Prostate gland (tissue), 2 donors: ENCODE measurements at regions not wholly inside any gene's neighbourhood (a gene's known extent, or its start where the extent isn't known, plus 50 kb on each side); places are given as distances from the start of the nearest gene placed in this dataset.

ENCODE experiments used
- CTCF ChIP-seq, 4 experiments: fragments of 200-600 bp in 2 of 4; fragments of 450-650 bp in 2 of 4; sonication (generic) in 2 of 4; IDR thresholded peaks; 1 replicate in 3 of 4; 2 replicates in 1 of 4; pipeline ENCODE4 v1.5.1; 2016 to 2019; ENCODE audit warnings: antibody characterized with exemption in 4 of 4, mild to moderate bottlenecking in 2 of 4, moderate library complexity in 2 of 4
- POLR2A ChIP-seq: fragments of 450-650 bp; IDR thresholded peaks from one replicate; pipeline ENCODE4 v1.6.1; 2016; ENCODE audit warnings: antibody characterized with exemption, mild to moderate bottlenecking
- POLR2AphosphoS5 ChIP-seq: sonication (generic); formaldehyde crosslinking; IDR thresholded peaks from one replicate; pipeline ENCODE4 v1.6.1; 2017; ENCODE audit warnings: antibody characterized with exemption

- TF ChIP-seq POLR2A (no peak), CTCF (IDR thresholded peaks at IDR 0.05) (no peak), POLR2AphosphoS5 (no peak)
Observed at GRCh38 chr18:44047585-44047984, 633.1 kb upstream of the SETBP1 start.
